GM21423 (cell line): ENCODE measurements at regions not wholly inside any gene's neighbourhood (a gene's known extent, or its start where the extent isn't known, plus 50 kb on each side); places are given as distances from the start of the nearest gene placed in this dataset.
"Not testable (repeated sequence)": the region's sequence is repeated elsewhere in the genome, so short reads cannot be mapped to it uniquely, and the experiment has no call there.

Experiments used
- ATAC-seq: cut with Tn5 transposase; IDR thresholded peaks from one replicate; pipeline ENCODE4 v1.9.1; 2021; ENCODE audit warnings: mild to moderate bottlenecking, moderate library complexity; ENCODE audit not compliant: unreplicated experiment

- no peak for ATAC-seq
These were observed 735.3 kb upstream of the ZNF608 start for GRCh38 chr5:125481506-125482465.

GRCh38 chr5:125483609-125484008 is 737.2 kb upstream of the ZNF608 start:
- ATAC-seq, result no peak

- ATAC-seq, result no peak
These were observed 737.9 kb upstream of the ZNF608 start for GRCh38 chr5:125484272-125484741.

- no peak for ATAC-seq
These were observed 738.6 kb upstream of the ZNF608 start for GRCh38 chr5:125484742-125485641.

GRCh38 chr5:125485771-125486170 is 739.3 kb upstream of the ZNF608 start:
- ATAC-seq, result no peak

GRCh38 chr5:125486634-125487033 is 740.2 kb upstream of the ZNF608 start:
- no peak for ATAC-seq

- ATAC-seq, result no peak
These were observed 740.8 kb upstream of the ZNF608 start for GRCh38 chr5:125487231-125487630.

GRCh38 chr5:125487652-125488051 is 741.2 kb upstream of the ZNF608 start:
- not testable (repeated sequence) for ATAC-seq

GRCh38 chr5:125489146-125489545 is 742.7 kb upstream of the ZNF608 start:
- ATAC-seq, result no peak

- ATAC-seq, result no peak
These were observed 745.6 kb upstream of the ZNF608 start for GRCh38 chr5:125491986-125492492.

- ATAC-seq, result no peak
These were observed 746.5 kb upstream of the ZNF608 start for GRCh38 chr5:125492977-125493376.

- no peak for ATAC-seq
These were observed 750.0 kb upstream of the ZNF608 start for GRCh38 chr5:125496393-125496792.

GRCh38 chr5:125497651-125498050 is 751.2 kb upstream of the ZNF608 start:
- no peak for ATAC-seq

- no peak for ATAC-seq
These were observed 753.3 kb upstream of the ZNF608 start for GRCh38 chr5:125499636-125500332.

GRCh38 chr5:125501396-125501795 is 755.0 kb upstream of the ZNF608 start:
- no peak for ATAC-seq

- ATAC-seq, result no peak
These were observed 757.5 kb upstream of the ZNF608 start for GRCh38 chr5:125503946-125504345.

GRCh38 chr5:125505115-125505514 is 758.7 kb upstream of the ZNF608 start:
- no peak for ATAC-seq

- no peak for ATAC-seq
These were observed 759.7 kb upstream of the ZNF608 start for GRCh38 chr5:125506124-125506523.

- ATAC-seq, result no peak
These were observed 761.8 kb upstream of the ZNF608 start for GRCh38 chr5:125508225-125508624.

GRCh38 chr5:125510651-125511050 is 764.2 kb upstream of the ZNF608 start:
- no peak for ATAC-seq
